Sigmoid colon (tissue), 6 donors: ENCODE measurements at regions not wholly inside any gene's neighbourhood (a gene's known extent, or its start where the extent isn't known, plus 50 kb on each side); places are given as distances from the start of the nearest gene placed in this dataset.

Experiments
- DNase-seq: peaks from one replicate; pipeline ENCODE4 v3.0.0-alpha.2; 2019
- H3K27ac ChIP-seq, 4 donors: fragments of 200-600 bp; sonication (generic); one replicate each; pipeline ENCODE4 v1.5.1; 2016 to 2019; ENCODE audit warnings: mild to moderate bottlenecking in 1 of 4
- H3K27me3 ChIP-seq, 3 donors: fragments of 200-600 bp; sonication (generic); one replicate each; pipeline ENCODE4 v1.5.1; 2019; ENCODE audit warnings: mild to moderate bottlenecking in 1 of 3
- H3K36me3 ChIP-seq, 4 donors: fragments of 200-600 bp; sonication (generic); one replicate each; pipeline ENCODE4 v1.5.1; 2016 to 2019
- H3K4me1 ChIP-seq, 4 donors: fragments of 200-600 bp; sonication (generic); one replicate each; pipeline ENCODE4 v1.5.1; 2017 to 2019
- H3K4me3 ChIP-seq, 4 donors: fragments of 200-600 bp; sonication (generic); one replicate each; pipeline ENCODE4 v1.5.1; 2017 to 2019; ENCODE audit warnings: mild to moderate bottlenecking in 2 of 4, moderate library complexity in 1 of 4
- H3K9me3 ChIP-seq, 4 donors: fragments of 200-600 bp in 3 of 4; sonication (generic) in 3 of 4; one replicate each; pipeline versions ENCODE4 v1.5.1 to v1.6.1; 2013 to 2019
- CTCF ChIP-seq, 4 experiments: fragments of 450-650 bp in 3 of 4; fragments of 200-600 bp in 1 of 4; IDR thresholded peaks; one replicate each; pipeline ENCODE4 v1.5.1; 2016 to 2019; ENCODE audit warnings: antibody characterized with exemption in 4 of 4, mild to moderate bottlenecking in 3 of 4, moderate library complexity in 2 of 4
- EP300 ChIP-seq, 4 donors: sonication (generic); formaldehyde crosslinking; IDR thresholded peaks; one replicate each; pipeline ENCODE4 v1.6.1; 2017; ENCODE audit warnings: antibody characterized with exemption in 4 of 4
- POLR2A ChIP-seq, 2 donors: fragments of 450-650 bp; IDR thresholded peaks; one replicate each; pipeline ENCODE4 v1.6.1; 2016; ENCODE audit warnings: antibody characterized with exemption in 2 of 2, mild to moderate bottlenecking in 2 of 2, moderate library complexity in 2 of 2
- POLR2AphosphoS5 ChIP-seq, 4 donors: sonication (generic); formaldehyde crosslinking; IDR thresholded peaks; one replicate each; pipeline ENCODE4 v1.6.1; 2017; ENCODE audit warnings: antibody characterized with exemption in 4 of 4
- WGBS, 2 donors: extraction: QIAGEN DNeasy Blood & Tissue Kit; methylation state at CpG; one replicate each; pipeline ENCODE4 v1.1.7; 2013; 5-methylcytosine and 5-hydroxymethylcytosine counted together
- intact Hi-C: fragments of 100-400 bp; cut with DNase I; formaldehyde crosslinking; loops from one replicate; pipeline ENCODE4 v1.15.1; 2023
- donor health status: healthy with polysubstance abuse.
- donor health status: healthy.

- Histone ChIP-seq H3K9me3 (no peaks in the 10 kb centered on the region), H3K4me1 (no peaks in the 10 kb centered on the region), H3K27ac (no peak overlapping the region), H3K4me3 (no peak overlapping the region), H3K27me3 (peaks cover 0 to 10% (median 0%) of the 10 kb centered on the region in 3 donors), H3K36me3 (no peaks in the 10 kb centered on the region)
- 55 to 60% methylated on average over 4 of the region's 4 CpGs for WGBS, 2 donors
- DNase-seq = no peak
- intact Hi-C loops = no loop called here
- TF ChIP-seq EP300 (IDR thresholded peaks at IDR 0.05) = no peak
- no peak for TF ChIP-seq POLR2AphosphoS5 (IDR thresholded peaks at IDR 0.05)
- TF ChIP-seq POLR2A (IDR thresholded peaks at IDR 0.05) = no peak
- no peak for TF ChIP-seq CTCF (IDR thresholded peaks at IDR 0.05)
These were observed 487.6 kb downstream of the GLRX3 start for GRCh38 chr10:130623680-130624267.

GRCh38 chr10:130627346-130628045 lies 491.3 kb downstream of the GLRX3 start:
- Histone ChIP-seq H3K36me3 (no peaks in the 10 kb centered on the region), H3K27ac (no peak overlapping the region), H3K27me3 (peaks cover 0 to 10% (median 0%) of the 10 kb centered on the region in 3 donors), H3K4me1 (no peaks in the 10 kb centered on the region), H3K4me3 (no peak overlapping the region), H3K9me3 (no peaks in the 10 kb centered on the region)
- DNase-seq = no peak
- WGBS, 2 donors = 75 to 81% methylated on average over 3 of the region's 3 CpGs
- TF ChIP-seq POLR2A (IDR thresholded peaks at IDR 0.05) = no peak
- no peak for TF ChIP-seq EP300 (IDR thresholded peaks at IDR 0.05)
- TF ChIP-seq POLR2AphosphoS5 (IDR thresholded peaks at IDR 0.05) = no peak
- no peak for TF ChIP-seq CTCF (IDR thresholded peaks at IDR 0.05)
- intact Hi-C loops = no loop called here

- Histone ChIP-seq H3K36me3 (no peaks in the 10 kb centered on the region), H3K4me1 (no peaks in the 10 kb centered on the region), H3K27me3 (peaks cover 0 to 4% (median 0%) of the 10 kb centered on the region in 3 donors), H3K4me3 (no peak overlapping the region), H3K9me3 (no peaks in the 10 kb centered on the region), H3K27ac (no peak overlapping the region)
- intact Hi-C loops = no loop called here
- 86 to 88% methylated on average over 2 of the region's 2 CpGs for WGBS, 2 donors
- DNase-seq = no peak
- TF ChIP-seq POLR2A (IDR thresholded peaks at IDR 0.05) (no peak), EP300 (IDR thresholded peaks at IDR 0.05) (no peak), POLR2AphosphoS5 (IDR thresholded peaks at IDR 0.05) (no peak), CTCF (IDR thresholded peaks at IDR 0.05) (no peak)
These were observed 493.9 kb downstream of the GLRX3 start for GRCh38 chr10:130630135-130630534.

GRCh38 chr10:130631142-130632096 lies 495.2 kb downstream of the GLRX3 start:
- TF ChIP-seq CTCF (IDR thresholded peaks at IDR 0.05) (no peak), POLR2A (IDR thresholded peaks at IDR 0.05) (no peak), EP300 (IDR thresholded peaks at IDR 0.05) (no peak), POLR2AphosphoS5 (IDR thresholded peaks at IDR 0.05) (no peak)
- H3K27ac ChIP-seq = no peak overlapping the region
- 30 to 46% methylated on average over 10 of the region's 10 CpGs for WGBS, 2 donors
- no peak overlapping the region for H3K4me3 ChIP-seq
- no peak for DNase-seq
- no peaks in the 10 kb centered on the region for H3K4me1 ChIP-seq
- H3K9me3 ChIP-seq = no peaks in the 10 kb centered on the region
- intact Hi-C loops = no loop called here
- H3K36me3 ChIP-seq = no peaks in the 10 kb centered on the region
- peaks cover 0 to 12% (median 0%) of the 10 kb centered on the region in 3 donors for H3K27me3 ChIP-seq
